CD4-positive, alpha-beta T cell treated with Interleukin-17A for 4 hours (primary cell): ENCODE measurements at regions not wholly inside any gene's neighbourhood (a gene's known extent, or its start where the extent isn't known, plus 50 kb on each side); places are given as distances from the start of the nearest gene placed in this dataset.

Experiments used
- DNase-seq: peaks from one replicate; pipeline ENCODE4 v3.0.0-alpha.2; 2020; ENCODE audit warnings: mixed read lengths

GRCh38 chr2:107235491-107236254 is 349.7 kb upstream of the ST6GAL2 start:
- DNase-seq: no peak

GRCh38 chr2:107242811-107243210 is 356.8 kb upstream of the ST6GAL2 start:
- no peak for DNase-seq

GRCh38 chr2:107248932-107249331 is 363.0 kb upstream of the ST6GAL2 start:
- no peak for DNase-seq

GRCh38 chr2:107255744-107256143 is 369.8 kb upstream of the ST6GAL2 start:
- no peak for DNase-seq

GRCh38 chr2:107258531-107259407 is 372.8 kb upstream of the ST6GAL2 start:
- DNase-seq: no peak

GRCh38 chr2:107259408-107260195 is 373.6 kb upstream of the ST6GAL2 start:
- DNase-seq: no peak

- no peak for DNase-seq
Observed at GRCh38 chr2:107263628-107264027, 377.7 kb upstream of the ST6GAL2 start.

GRCh38 chr2:107264184-107264583 is 378.2 kb upstream of the ST6GAL2 start:
- DNase-seq: no peak

GRCh38 chr2:107266555-107266954 is 380.6 kb upstream of the ST6GAL2 start:
- DNase-seq: no peak

GRCh38 chr2:107267086-107267485 is 381.1 kb upstream of the ST6GAL2 start:
- no peak for DNase-seq

- DNase-seq: no peak
Observed at GRCh38 chr2:107276034-107276433, 390.1 kb upstream of the ST6GAL2 start.

GRCh38 chr2:107278672-107279071 is 392.7 kb upstream of the ST6GAL2 start:
- no peak for DNase-seq

- DNase-seq: no peak
Observed at GRCh38 chr2:107281637-107282036, 395.7 kb upstream of the ST6GAL2 start.

GRCh38 chr2:107282135-107282534 is 396.2 kb upstream of the ST6GAL2 start:
- no peak for DNase-seq

GRCh38 chr2:107285621-107286299 is 399.8 kb upstream of the ST6GAL2 start:
- no peak for DNase-seq

- no peak for DNase-seq
Observed at GRCh38 chr2:107290041-107290440, 404.1 kb upstream of the ST6GAL2 start.

- DNase-seq: no peak
Observed at GRCh38 chr2:107303964-107304363, 418.0 kb upstream of the ST6GAL2 start.

- DNase-seq: no peak
Observed at GRCh38 chr2:107305966-107306365, 420.0 kb upstream of the ST6GAL2 start.

GRCh38 chr2:107306881-107307280 is 420.9 kb upstream of the ST6GAL2 start:
- no peak for DNase-seq

GRCh38 chr2:107308835-107309234 is 422.9 kb upstream of the ST6GAL2 start:
- DNase-seq: no peak

GRCh38 chr2:107312240-107312639 is 426.3 kb upstream of the ST6GAL2 start:
- DNase-seq: no peak

GRCh38 chr2:107313316-107313715 is 427.3 kb upstream of the ST6GAL2 start:
- DNase-seq: no peak

GRCh38 chr2:107320881-107321280 is 434.9 kb upstream of the ST6GAL2 start:
- no peak for DNase-seq
